ENCODE measurements at regions not wholly inside any gene's neighbourhood (a gene's known extent, or its start where the extent isn't known, plus 50 kb on each side); places are given as distances from the start of the nearest gene placed in this dataset.
"Not testable (repeated sequence)": the region's sequence is repeated elsewhere in the genome, so short reads cannot be mapped to it uniquely, and the experiment has no call there.

- no peak for DNase-seq (ENCODE audit: low spot score)
Measured at GRCh38 chr4:117811731-117812130, 222.6 kb upstream of the NDST3 start.

- no peak for DNase-seq (ENCODE audit: low spot score)
Measured at GRCh38 chr4:117814277-117815246, 219.7 kb upstream of the NDST3 start.

- no peak for DNase-seq (ENCODE audit: low spot score)
Measured at GRCh38 chr4:117817301-117817700, 217.0 kb upstream of the NDST3 start.

- DNase-seq (ENCODE audit: low spot score) = no peak
Measured at GRCh38 chr4:117821834-117822233, 212.5 kb upstream of the NDST3 start.

GRCh38 chr4:117823388-117823787, 210.9 kb upstream of the NDST3 start:
- DNase-seq (ENCODE audit: low spot score) = no peak

GRCh38 chr4:117825600-117825999, 208.7 kb upstream of the NDST3 start:
- DNase-seq (ENCODE audit: low spot score) = no peak

- no peak for DNase-seq (ENCODE audit: low spot score)
Measured at GRCh38 chr4:117831060-117831683, 203.1 kb upstream of the NDST3 start.

- no peak for DNase-seq (ENCODE audit: low spot score)
Measured at GRCh38 chr4:117835566-117835965, 198.7 kb upstream of the NDST3 start.

GRCh38 chr4:117844594-117844993, 189.7 kb upstream of the NDST3 start:
- DNase-seq (ENCODE audit: low spot score) = no peak

- DNase-seq (ENCODE audit: low spot score) = no peak
Measured at GRCh38 chr4:117845270-117845669, 189.0 kb upstream of the NDST3 start.

GRCh38 chr4:117847849-117848248, 186.4 kb upstream of the NDST3 start:
- DNase-seq (ENCODE audit: low spot score) = no peak

- DNase-seq (ENCODE audit: low spot score) = no peak
Measured at GRCh38 chr4:117868201-117868600, 166.1 kb upstream of the NDST3 start.

- DNase-seq (ENCODE audit: low spot score) = no peak
Measured at GRCh38 chr4:117873779-117874178, 160.5 kb upstream of the NDST3 start.

- DNase-seq (ENCODE audit: low spot score) = no peak
Measured at GRCh38 chr4:117874216-117874615, 160.1 kb upstream of the NDST3 start.

GRCh38 chr4:117889978-117890377, 144.3 kb upstream of the NDST3 start:
- DNase-seq (ENCODE audit: low spot score) = no peak

- no peak for DNase-seq (ENCODE audit: low spot score)
Measured at GRCh38 chr4:117893207-117893606, 141.1 kb upstream of the NDST3 start.

- no peak for DNase-seq (ENCODE audit: low spot score)
Measured at GRCh38 chr4:117898496-117898895, 135.8 kb upstream of the NDST3 start.

- no peak for DNase-seq (ENCODE audit: low spot score)
Measured at GRCh38 chr4:117900832-117901231, 133.5 kb upstream of the NDST3 start.

- DNase-seq (ENCODE audit: low spot score) = no peak
Measured at GRCh38 chr4:117907646-117908045, 126.6 kb upstream of the NDST3 start.

- DNase-seq (ENCODE audit: low spot score) = no peak
Measured at GRCh38 chr4:117908306-117909207, 125.7 kb upstream of the NDST3 start.

- DNase-seq (ENCODE audit: low spot score) = no peak
Measured at GRCh38 chr4:117916728-117917127, 117.6 kb upstream of the NDST3 start.

GRCh38 chr4:117922311-117922710, 112.0 kb upstream of the NDST3 start:
- DNase-seq (ENCODE audit: low spot score) = not testable (repeated sequence)

Measured in ecto neural progenitor cell (in vitro differentiated cells).